Activated T-cell treated with anti-CD3 and anti-CD28 coated beads for 24 hours (primary cell): ENCODE measurements at regions not wholly inside any gene's neighbourhood (a gene's known extent, or its start where the extent isn't known, plus 50 kb on each side); places are given as distances from the start of the nearest gene placed in this dataset.
A peak's percentile ranks its signal among the peaks of the same experiment; 100 is the strongest.
"Not testable (repeated sequence)": the region's sequence is repeated elsewhere in the genome, so short reads cannot be mapped to it uniquely, and the experiment has no call there.

ENCODE experiments used
- DNase-seq: peaks from one replicate; pipeline ENCODE4 v3.0.0-alpha.2; 2020; ENCODE audit warnings: low read depth

DNA sequence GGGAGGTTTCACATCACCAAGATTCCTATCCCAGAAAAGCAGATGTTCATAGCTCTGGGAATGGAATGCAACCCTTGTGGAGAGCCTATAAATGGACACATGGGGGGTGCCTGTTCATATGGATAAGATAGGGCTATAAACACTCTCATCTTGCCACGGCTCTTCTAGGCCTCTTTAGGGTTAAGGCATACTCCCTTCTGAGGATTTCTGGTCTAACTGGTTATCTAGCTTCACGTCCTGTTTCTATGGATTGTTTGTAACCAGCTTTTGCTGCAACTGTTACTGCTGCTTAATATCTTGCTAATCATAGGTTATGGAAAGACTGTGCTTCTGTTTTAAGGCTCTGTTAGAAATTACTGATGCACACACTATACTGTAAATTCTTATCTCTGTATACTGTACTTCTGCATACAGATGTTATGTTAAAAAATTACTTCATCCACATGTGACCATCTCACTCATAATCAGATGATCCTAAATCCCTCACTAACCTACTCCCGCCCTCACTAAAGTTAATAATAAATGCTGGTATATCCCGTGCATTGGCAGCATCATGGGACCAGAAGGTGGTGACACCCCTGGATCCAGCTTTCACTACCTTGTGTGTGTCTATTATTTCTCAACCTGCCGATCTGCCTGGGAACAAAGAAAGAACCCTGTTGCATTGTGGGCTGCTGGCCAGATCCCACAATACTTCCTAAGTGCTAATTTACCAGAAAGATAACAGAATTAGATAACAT is 68.7 kb downstream of the PRKAB2 start:
- DNase-seq = not testable (repeated sequence)

DNA sequence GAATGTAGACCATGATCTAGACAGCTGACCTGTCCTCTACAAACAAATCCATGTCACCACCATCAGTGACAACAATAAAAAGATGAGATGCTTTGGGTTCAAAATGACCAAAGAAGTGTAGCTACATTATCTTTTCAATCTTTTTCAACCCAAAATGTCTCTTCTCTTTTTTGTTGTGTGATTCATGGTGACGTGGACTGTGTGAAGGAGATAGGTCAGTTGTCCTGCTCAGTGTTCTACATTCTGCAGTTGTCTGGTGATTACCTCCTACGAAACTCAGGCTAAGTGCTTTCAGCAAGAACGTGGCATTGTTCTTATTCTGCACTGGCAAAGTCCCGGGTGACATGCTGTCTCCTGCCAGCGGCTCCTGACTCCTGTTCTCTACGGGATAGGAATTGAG is 73.1 kb downstream of the PRKAB2 start:
- no peak for DNase-seq

DNA sequence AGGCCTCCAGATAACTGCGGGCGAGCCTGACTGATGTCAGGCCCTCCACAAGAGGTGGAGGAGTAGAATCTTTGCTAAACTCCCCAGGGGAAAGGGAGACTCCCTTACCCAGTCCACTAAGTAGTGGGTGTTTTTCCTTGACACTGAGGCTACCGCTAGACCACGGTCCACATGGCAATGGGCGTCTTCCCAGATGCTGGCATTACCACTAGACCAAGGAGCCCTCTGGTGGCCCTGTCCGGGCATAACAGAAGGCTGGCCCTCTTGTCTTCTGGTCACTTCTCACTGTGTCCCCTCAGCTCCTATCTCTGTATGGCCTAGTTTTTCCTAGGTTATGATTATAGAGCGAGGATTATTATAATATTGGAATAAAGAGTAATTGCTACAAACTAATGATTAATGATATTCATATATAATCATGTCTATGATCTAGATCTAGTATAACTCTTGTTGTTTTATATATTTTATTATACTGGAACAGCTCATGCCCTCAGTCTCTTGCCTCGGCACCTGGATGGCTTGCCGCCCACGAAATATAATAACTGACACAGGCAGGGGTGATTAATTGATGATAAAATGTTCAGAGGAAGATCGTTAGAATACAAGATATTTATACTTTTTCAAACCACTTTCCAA is 73.8 kb downstream of the PRKAB2 start:
- DNase-seq = not testable (repeated sequence)

DNA sequence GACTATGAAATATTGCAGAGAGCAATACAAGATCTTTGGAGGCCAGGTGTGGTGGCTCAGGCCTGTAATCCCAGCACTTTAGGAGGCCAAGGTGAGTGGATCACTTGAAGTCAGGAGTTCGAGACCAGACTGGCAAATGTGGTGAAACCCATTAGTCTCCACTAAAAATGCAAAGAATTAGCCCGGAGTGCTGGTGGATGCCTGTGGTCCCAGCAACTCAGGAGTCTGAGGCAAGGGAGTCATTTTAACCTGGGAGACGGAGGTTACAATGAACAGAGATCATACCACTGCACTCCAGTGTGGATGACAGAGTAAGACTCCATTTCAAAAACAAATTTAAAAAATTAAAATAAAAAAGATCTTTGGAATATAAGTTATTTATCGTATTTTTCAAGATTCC is 76.6 kb downstream of the PRKAB2 start:
- DNase-seq = no peak

DNA sequence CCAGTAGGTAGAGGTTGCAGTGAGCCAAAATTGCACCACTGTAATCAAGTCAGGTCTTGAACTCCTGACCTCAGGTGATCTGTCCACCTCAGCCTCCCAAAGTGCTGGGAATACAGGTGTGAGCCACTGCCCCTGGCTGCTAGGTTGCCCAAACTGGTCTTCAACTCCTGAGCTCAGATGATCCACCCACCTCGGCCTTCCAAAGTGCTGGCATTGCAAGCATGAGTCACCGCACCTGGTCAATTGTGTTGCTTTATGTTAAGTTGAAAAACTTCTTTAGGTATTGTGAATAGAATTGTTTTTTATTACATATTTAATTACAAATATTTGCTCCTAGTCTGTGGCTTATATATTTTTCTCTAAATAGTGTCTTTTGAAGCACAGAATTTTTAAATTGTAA is 80.5 kb downstream of the PRKAB2 start:
- DNase-seq = no peak

DNA sequence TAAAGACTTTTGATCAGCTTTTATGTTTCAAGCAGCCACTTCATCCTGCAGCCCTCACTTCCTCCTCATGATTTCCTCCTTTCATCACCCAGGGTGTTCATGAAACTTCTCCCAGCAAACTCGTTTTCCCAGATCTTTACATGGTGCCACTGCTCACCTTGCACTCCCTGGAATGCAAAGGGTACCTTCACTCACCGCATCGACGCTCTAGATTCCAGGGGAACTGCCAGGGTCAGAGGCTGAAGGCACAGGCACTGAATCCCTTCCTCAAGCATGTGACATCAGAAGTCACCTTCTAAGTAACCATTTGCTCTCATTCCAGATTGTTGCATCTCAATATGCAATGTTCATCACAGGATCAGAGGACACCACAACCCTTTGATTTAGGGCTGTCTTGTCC is 82.8 kb downstream of the PRKAB2 start:
- no peak for DNase-seq

DNA sequence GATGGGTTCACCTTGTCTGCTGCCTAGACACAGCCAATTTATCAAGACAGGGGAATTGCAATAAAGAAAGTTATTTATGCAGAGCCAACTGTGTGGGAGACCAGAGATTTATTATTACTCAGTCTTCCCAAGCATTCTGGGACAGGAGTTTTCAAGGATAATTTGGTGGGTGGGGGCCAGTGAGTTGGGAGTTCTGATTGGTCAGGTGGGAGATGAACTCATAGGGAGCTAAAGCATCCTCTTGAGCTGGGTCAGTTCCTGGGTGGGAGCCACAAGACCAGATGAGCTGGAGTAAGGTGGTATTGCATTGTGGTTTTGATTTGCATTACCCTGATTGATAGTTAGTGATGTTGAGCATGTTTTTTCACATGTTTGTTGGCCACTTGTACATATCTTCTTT is 86.1 kb downstream of the PRKAB2 start:
- DNase-seq = no peak

DNA sequence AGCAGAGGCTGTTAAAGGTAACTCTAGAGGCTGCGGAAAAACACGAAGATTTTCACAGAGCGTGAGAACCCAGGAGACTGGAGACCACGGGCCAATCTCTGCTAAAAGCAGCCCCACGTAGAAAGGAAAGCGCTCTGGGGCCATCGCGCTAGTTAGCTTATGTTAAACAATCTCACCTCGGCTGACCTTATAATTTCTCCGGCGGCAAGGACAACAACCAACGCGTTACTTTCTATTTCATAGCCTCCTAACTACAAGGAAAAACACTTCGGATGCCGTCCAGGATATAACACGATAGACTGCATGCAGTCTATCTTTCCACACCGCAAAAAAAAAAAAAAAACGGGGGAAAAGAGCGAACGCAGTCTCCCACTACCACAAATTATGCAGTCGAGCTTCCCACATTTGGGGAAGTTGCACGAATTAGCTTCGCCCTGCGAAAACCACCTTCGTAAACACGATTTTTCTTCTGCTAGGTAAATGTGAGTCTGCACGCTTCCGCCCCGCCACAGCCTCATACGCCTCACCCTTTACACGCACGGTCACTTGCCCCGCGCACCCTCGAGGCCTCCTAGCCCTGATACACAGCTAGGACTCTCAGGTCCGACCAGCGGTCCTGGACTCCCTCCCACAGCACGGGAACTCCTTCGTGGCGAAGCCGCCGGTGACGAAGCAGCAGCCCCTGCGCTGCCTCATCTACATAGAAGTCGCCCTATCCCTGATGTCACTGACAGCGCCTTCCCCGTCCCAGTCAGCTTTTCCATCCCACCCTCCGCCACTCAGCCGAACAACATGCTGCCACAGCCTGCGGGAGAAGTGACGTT is 87.8 kb downstream of the PRKAB2 start:
- peak; percentile 80 for DNase-seq

DNA sequence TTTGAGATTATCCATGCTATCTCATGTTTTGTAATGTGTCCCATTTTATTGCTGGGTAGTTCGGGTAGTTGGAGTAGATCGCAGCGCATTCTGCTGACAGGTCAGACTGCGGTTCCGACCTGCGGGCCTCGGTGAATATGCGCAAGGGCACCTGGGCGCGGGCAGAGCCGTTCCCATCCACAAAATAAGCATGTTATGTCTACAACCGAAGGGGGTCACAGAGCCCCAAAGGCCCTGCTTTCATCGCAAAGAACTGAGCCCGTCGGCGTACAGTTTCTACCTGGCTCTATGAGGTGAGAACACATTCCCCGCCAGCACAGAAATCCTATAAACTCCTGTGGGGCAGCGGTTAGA is 88.4 kb downstream of the PRKAB2 start:
- no peak for DNase-seq

DNA sequence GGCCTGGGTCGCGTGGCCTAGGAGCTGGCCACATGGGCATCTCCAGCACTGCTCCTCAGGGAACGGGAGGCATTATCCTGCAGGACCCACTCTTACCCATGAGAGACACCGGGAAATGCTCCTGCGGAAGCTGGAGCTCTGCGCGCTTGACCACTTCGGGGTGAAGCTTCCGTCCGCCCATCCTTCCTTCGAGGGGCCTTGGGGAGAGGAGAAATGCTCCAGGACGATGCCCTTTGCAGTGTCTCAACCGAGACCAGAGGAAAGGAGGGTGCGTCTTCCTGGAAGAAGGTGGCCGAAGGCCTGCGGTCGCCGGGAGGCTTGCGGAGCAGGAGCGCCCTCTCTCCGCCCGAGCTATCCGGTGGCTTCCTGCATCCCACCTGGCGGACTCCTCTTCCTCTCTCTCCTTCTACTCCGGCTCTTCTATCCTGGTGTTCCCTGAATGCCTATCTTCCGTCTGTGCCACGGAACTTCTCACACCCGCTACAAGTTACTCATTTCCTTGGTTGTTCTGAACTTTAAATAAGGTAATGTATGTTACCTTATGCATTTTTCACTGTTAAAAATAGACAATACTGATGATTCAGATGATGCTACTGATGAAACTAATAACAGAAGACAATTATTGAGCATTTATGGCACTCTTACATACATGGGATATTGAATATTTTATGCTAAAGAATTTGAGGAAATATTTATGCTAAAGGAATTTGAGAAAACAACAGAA is 91.4 kb downstream of the PRKAB2 start:
- no peak for DNase-seq

DNA sequence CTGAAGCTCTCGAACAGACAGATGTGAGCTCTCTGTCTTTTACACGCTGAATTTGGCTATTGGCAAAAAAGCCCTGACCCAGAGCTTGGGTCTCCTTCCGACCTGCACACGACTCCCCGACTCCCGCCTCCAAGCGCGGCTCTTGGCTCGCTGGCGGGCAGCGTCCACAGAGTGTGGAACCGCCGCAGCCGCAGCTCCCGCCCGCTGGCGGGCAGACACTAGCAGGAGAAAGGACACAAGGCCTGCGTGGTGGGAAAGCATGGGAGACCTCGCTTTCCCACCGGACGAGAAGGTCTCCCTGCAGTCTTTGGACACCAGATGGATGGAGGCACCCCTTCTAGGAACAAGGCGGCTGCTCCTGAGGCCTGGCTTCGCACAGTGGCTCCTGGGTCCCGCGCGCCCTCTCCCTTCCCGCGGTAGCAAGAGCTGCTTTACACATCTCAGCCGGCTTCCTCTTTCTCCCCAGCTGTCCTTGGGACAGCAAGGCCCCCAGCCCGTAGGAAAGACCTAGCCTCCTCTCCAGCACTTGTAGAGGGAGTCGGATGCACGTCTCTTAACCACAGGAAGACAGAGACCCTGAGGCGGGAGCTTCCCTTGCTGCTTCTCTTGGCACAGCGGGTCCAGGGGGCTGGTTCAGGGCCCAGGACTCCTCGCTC is 92.1 kb downstream of the PRKAB2 start:
- no peak for DNase-seq

DNA sequence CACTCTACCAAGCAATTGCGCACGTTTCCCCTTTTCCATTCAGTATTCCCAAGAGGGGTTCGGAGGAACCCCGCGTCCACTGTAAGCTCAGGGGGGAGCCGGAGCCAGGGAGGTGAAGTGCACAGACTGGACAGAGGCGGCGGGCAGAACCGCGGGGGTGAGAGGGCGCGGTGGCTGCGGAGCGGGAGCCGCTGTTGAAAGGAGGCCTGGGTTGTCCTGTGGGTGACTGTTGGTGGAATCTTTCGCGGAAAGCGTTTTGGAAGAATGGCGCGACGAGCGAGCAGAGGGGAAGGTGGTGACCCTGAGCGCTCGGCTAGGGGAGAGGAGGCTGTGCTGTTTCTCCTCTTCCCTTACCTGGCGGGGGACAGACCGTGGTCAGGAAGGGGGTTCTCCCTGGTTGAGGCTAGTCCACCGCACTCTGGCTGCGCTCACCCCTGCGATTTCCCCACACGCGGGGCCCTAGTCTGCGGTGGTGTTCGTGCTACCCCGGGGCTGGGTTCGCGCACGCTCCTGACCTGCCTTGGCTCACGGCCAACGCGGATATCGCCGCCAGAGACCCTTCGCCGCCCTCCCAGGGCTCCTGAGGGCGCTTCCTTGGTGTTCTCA is 92.8 kb downstream of the PRKAB2 start:
- no peak for DNase-seq

DNA sequence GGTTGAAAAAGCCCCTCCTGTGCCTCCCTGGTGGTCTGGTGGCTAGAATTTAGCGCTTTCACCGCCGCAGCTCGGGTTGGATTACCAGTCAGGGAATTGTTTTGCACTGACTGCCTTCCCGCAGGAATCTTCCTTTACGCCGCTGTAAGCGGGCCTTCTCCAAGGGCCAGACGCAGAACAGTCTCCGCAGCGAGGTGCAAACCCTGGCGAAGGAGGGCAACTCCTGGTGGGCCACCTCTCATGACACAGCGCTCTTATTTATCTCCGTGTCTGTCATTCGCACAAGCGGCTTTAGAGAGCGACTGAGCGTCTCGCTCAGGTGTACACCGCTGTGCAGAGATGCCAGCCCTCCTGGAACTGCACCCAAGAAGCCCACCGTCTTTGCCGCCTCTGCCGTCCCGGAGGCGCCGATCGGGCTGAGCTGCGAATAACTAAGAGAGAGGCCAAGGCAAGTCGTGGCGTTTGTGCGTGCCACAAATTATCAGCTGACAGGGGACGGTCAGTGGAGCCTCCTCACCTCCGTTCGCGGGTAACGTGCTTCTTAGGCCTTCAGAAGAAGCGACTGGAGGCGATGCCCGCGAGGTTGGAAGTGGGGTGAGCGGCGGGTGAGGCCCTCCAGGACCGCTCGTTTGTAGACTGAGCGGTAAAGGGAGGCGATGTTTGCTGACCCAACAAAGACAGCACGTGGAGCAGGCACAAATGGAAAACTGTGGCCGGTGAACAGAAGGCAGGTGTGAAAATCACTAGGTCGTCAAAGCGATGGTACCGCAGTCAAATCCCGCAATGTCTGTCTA is 93.5 kb downstream of the PRKAB2 start:
- no peak for DNase-seq

DNA sequence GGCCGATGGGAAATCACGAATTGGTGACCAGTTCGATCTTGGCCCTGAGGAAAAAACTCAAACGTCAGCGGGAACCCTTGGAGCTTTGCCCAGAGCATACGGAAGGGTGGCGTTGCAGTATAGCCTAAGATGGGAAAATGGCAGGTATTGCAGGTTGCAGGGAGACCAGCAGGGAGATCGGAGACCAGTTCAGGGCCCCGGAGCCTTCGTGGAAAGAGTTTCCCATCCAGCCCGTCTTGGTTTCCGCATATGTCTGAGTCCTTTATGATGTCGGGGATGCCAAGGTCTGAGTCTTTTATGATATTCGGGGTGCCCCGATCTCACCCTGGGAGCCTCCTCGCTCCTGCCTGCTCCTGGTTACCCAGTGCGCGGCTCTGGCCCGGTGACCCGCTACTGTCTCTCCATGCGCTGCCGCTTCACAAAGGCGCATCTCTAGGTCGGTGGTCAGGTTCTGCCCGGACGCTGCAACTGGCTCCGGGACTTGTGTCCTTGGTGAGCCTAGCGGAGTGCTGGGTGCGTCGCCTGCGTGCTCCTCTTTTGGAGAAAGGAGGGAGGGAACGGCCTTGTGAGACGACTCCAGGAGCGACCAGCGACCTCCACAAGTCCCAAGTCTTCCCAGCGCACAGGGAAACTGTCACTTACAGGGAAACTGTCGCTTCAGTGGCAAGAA is 94.2 kb downstream of the PRKAB2 start:
- no peak for DNase-seq

DNA sequence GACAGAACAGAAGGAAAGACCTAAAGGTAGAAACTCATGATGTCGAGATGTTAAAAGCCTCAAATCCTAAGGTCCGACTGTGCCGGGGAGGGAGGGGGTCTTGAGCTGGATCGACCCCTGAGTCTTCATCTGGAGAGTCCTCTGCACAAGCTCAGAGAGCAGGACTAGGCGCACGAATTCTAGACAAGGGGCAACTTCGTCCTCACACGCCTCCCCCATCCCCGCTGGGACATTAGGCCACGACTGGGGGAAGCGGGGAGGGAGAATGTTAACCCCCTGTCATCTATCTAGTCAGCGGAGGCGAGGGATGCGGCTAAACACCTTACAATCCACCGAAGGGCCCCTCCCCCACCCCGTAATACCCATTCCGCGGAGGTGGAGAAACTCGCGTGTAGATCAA is 94.7 kb downstream of the PRKAB2 start:
- no peak for DNase-seq

DNA sequence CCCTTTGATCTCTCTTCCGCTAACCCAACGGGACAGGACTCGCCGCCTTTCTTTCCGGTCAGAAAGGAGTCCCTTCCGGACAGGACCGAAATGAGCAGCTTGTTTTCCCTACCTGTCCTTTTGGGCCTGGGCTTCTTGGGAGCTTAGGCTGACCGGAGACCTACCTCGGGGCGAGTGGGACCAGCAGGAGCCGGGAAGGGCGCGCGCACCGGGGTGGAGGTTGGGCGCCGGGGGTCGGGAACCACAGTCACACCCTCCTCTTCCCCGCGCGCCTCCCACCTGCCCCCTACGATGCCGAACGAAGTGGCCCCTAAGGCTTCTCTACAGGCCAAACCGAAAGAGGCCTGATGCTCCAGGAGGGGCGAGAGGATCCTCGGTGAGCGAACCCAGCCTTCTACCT is 95.2 kb downstream of the PRKAB2 start:
- no peak for DNase-seq

DNA sequence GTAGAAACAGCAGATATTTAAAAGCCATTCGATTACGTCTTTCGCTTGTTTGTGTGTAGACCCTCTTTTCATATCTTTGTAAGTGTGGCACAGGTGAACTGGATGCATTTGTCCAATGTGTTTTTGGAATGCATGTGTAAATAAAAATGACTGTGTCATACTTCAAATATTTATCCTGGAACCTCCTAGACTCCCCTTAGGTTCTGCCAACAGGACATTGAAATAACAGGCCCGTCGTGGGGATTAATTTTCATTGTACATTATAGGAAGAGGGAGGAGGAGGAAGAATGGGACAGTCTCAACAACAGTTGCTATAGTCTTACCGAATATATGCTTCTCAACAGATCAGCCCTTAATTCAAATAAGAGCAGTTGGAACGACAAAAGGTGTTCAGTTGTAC is 95.8 kb downstream of the PRKAB2 start:
- no peak for DNase-seq

DNA sequence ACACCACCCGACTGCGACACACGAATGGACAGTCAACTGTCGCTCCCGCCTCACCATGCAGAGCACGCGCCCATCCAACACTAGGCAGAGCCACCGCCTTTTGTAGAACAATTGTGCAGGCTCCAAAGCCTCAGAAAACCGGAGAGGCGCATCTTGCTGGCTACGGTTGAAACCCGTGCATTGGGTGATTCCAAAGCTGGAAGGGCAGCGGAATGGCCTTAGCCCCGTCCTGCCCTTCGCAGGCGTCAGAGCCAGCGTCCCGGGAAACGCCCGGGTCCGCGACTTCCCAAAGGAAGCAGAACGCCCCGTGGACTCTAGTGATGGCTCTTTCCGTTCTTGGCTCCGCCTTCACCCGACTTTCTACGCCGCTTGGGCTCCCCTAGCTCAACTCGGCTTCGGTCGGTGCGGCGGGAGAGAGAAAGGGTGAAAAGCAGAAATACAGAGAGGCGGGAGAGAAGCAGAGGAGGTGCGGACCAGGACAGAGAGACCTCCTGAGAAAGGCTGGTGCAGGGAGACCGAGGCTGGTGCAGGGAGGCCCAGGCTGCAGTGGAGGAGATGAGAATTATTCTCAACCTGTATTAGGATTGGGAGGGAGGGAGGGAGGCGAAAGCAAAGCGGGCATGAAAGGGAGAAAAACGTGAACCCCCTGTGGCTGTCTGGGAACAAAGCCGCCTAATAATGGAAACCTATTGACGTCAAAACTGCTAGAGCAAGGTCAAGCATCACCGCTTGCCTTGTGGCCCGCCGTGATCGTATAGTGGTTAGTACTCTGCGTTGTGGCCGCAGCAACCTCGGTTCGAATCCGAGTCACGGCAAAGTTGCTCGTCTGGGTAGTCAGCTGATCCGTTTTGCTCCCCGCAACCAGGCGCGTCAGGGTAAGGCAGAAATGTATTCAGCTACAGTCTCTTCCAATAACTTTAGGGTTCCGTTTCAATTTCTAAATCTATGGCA is 99.5 kb downstream of the PRKAB2 start:
- no peak for DNase-seq

DNA sequence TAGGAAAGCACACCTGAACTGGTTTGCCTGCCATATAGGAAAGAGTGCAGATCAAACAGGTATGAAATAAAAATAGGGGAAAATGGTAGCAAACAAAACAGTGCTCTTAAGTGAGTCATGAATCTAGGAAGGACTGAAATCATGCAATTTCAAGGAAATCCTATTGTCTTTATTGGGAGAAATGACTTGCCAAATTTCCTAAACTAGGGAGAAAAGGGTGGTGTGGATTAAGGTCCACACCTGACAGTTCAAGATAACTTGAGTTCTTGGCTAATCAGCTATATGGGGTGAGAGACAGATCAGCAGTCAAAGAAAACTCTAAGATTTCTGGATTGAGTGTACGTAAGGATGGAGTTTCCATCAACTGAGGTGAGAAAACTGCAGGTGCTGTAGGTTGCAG is 101.1 kb downstream of the PRKAB2 start:
- DNase-seq = no peak
